Dedifferentiated amniotic fluid mesenchymal stem cell (primary cell): ENCODE measurements at regions not wholly inside any gene's neighbourhood (a gene's known extent, or its start where the extent isn't known, plus 50 kb on each side); places are given as distances from the start of the nearest gene placed in this dataset.
A peak's percentile ranks its signal among the peaks of the same experiment; 100 is the strongest.
"Not testable (repeated sequence)": the region's sequence is repeated elsewhere in the genome, so short reads cannot be mapped to it uniquely, and the experiment has no call there.

Experiments used
- DNase-seq: peaks from one replicate; pipeline ENCODE4 v3.0.0-alpha.2; 2016; ENCODE audit errors: extremely low spot score

GRCh38 chr6:9126034-9126433 is 690.7 kb upstream of the SLC35B3 start:
- not testable (repeated sequence) for DNase-seq

DNA sequence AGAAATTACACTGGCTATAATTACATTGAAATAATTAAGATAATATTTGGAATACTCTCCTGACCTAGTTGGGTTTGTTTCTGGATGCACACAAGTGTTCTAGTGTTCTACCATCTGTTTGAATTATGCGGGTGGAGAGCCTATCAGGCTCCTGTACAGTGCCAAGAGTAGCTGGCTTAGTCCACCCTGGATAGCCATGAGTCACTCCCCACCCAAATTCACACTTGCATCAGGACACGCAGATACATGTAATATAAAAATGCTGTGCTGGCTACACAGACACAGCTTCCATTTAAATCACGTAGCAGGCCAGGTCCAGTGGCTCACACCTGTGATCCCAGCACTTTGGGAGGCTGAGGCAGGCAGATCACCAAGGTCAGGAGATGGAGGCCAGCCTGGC is 686.2 kb upstream of the SLC35B3 start:
- DNase-seq = no peak

DNA sequence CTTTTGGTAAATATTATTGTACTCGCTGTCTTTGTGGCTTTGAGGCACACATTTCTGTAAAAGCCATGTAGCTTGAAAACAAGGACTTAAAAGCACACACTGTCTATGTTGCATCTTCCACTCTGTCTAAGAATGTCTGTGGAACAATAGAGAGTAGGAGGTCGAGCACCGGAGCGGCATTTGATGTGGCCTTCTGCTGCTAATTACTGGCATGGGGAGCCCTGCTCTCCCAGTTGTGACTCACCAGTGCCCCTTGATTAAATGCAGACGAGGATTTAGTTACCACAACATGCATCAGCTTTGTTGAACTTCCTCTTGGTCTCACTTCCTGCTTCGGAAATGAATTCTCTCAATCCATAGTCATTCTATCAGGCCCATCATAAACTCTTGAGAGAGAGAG is 680.7 kb upstream of the SLC35B3 start:
- peak; percentile 74 for DNase-seq

- no peak for DNase-seq
Observed at GRCh38 chr6:9112544-9112943, 677.2 kb upstream of the SLC35B3 start.

GRCh38 chr6:9103876-9104521 is 668.7 kb upstream of the SLC35B3 start:
- DNase-seq = no peak

GRCh38 chr6:9101920-9102319 is 666.6 kb upstream of the SLC35B3 start:
- no peak for DNase-seq

- DNase-seq = no peak
Observed at GRCh38 chr6:9100869-9101580, 665.7 kb upstream of the SLC35B3 start.

DNA sequence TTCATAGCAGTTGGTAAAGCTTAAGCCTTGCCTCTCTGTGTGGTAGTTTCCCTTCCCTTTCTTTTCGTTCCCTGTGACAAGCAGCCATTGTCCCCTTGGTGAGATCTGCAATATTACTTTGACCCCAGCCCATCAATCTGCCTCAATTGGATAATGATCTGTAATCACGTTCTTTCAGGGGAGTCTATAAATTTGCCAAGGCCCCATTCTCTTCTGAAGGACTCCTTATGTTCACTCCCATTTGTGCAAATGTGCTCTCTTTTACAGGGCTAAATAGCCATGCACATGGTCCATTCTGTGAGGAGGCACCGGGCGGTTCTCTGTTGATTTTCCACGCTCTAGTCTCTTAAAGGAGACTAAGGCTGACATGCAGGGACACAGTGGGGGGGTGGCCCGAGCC is 660.4 kb upstream of the SLC35B3 start:
- no peak for DNase-seq

GRCh38 chr6:9095137-9095536 is 659.8 kb upstream of the SLC35B3 start:
- DNase-seq = no peak

DNA sequence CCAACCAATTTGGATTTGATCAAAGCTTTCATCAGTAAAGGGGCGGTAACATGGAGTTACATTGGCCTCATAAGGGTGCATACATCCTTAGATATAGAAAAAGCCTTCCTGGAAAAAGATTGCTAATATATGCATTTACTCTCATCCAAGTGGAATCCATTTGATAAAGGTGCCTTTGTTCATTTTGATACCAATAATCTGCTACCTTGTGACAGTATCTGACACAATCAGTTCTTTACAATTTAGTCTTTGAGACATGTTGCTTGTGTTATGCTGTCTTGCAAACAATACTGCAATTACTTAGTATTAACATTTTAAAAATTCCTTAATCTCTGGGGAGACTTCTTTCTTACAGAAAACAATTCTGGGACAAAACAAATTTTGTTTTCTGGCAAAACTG is 654.4 kb upstream of the SLC35B3 start:
- no peak for DNase-seq

GRCh38 chr6:9087470-9087869 is 652.1 kb upstream of the SLC35B3 start:
- DNase-seq = no peak

- DNase-seq = no peak
Observed at GRCh38 chr6:9086331-9086730, 651.0 kb upstream of the SLC35B3 start.

- no peak for DNase-seq
Observed at GRCh38 chr6:9085709-9086070, 650.3 kb upstream of the SLC35B3 start.

GRCh38 chr6:9085054-9085708 is 649.8 kb upstream of the SLC35B3 start:
- no peak for DNase-seq

DNA sequence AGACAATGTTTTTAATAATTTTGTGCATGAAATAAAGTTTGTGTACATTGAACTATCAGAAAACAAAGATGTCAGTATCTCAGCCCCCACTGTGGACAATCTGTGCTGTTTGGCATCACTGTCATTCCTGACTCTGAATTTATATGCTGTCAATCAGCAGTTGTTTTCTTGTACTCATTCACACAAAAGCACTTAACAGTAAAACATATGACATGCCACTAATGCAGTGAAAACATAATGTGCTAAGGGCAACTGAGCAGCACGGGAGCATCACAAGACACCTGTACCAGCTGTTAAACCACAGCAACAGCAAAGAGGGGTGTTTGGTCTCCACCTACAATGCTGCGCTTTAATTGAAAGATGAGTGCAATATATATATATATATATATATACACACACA is 647.8 kb upstream of the SLC35B3 start:
- no peak for DNase-seq

DNA sequence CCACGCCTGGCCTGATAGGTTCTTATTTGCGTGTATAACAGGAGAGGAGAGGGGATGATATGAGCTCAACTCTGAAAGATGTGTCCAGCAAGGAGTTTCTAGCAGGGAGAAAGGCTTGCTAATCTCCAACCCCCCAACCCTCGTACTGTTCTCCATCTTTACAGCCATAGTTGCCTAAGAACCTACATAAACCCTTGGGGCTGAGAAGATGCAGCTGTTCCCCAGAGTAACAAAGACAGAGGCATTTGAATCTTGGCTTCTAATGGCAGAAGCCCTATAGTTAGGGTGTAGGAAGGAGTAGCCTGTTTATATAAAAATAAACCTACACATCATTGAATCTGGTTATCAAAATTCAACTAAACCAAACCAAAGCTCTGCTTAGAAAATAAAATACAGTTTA is 631.4 kb upstream of the SLC35B3 start:
- DNase-seq = no peak

DNA sequence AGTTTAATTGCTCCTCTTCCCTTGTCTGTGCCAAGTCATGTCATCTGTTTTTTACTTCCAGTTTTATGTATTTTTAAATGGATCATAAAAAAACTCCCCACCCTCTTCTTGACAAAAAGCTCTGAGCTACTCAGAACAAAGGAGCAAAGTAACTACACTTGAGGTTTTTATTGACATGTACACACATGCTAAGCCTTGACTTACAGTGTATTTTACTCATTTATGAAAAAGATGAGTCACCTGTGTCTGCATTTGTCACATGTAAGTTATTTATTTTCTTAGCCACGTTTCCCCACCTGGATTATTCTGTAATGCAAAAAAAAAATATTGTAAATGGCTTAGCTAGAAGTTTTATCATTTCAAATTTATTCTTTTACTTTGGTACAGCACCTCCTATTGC is 628.8 kb upstream of the SLC35B3 start:
- DNase-seq = no peak

GRCh38 chr6:9062596-9062995 is 627.3 kb upstream of the SLC35B3 start:
- DNase-seq = no peak

- DNase-seq = no peak
Observed at GRCh38 chr6:9057937-9058336, 622.6 kb upstream of the SLC35B3 start.

DNA sequence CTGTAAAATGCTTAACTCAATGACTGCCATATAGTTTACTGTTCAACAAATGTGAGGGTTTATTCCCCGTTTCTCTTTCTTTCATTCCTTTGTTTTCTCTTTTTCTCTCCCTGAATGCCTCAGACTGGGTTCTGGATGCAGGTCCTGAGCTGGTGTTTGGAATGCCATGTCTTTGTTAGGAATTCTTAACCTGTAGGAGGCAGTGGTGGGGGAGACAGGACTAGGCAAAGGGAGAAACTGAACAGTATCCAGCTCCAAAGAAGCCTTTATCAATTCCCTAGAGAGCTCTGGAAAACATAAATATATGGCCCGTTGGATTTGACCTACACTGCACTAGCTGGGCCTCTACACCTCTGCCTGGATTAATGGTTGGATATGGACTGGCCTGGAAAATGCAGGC is 621.2 kb upstream of the SLC35B3 start:
- no peak for DNase-seq

DNA sequence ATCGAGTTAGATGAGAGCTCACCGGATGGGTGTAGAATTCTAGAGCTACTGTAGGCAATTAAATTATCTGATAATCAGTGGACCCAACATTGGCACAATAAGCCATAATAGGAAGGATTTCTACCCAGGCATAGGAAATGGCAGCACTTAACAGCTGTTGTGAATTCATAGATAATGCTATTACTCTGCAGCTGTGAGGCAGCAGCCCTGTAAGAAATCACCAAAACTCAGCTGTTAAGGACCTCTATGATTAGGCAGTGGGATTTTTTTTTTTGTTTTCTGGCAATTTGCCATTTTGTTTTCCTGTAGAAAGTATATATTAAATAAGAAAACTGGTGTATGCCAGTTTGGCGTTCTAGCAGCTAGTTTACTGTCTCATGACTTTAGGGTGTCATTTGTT is 609.1 kb upstream of the SLC35B3 start:
- no peak for DNase-seq

DNA sequence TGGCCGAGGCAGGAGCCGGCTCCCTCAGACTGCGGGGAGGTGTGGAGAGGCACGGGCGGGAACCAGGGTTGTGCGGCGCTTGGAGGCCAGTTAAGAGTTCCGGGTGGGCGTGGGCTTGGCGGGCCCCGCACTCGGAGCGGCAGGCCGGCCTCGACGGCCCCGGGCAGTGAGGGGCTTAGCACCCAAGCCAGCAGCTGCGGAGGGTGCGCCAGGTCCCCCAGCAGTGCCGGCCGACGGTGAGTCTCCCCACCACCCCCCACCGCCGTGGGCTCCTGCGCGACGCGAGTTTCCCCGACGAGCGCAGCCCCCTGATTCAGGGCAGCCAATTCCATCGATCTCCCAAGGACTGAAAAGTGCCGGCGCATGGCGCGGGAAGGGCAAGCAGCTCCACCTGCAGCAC is 605.4 kb upstream of the SLC35B3 start:
- no peak for DNase-seq

DNA sequence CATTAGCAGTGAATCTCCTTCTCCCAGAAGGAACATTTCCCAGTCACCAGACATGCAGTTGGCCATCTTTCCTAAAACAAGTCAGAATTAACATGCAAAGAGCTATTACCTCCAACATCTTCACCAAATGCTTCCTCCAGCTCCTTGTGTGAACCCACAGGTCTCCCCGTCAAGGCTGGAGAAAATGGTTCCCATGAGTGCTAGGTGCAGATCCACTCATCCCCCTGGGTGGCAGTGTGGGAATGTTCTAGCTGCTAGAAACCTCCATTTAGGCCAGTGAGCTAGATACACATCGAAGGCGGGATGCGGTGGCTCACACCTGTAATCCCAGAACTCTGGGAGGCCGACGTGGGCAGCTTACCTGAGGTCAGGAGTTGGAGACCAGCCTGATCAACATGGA is 603.9 kb upstream of the SLC35B3 start:
- no peak for DNase-seq
